ENCODE measurements at regions not wholly inside any gene's neighbourhood (a gene's known extent, or its start where the extent isn't known, plus 50 kb on each side); places are given as distances from the start of the nearest gene placed in this dataset.

GRCh38 chr5:8598356-8598755 is 729.4 kb downstream of the MTRR start:
- H3K9ac ChIP-seq (ENCODE audit: control insufficient read depth, insufficient read depth, low read length), result no peak overlapping the region
- no peak overlapping the region for H3K4me3 ChIP-seq
- in situ Hi-C loops (cut with MboI), result no loop called here
- H2AFZ ChIP-seq (ENCODE audit: control insufficient read depth, low read depth, low read length), result no peak overlapping the region
- WGBS (ENCODE audit: insufficient coverage, insufficient replicate concordance, low lambda C conversion rate, missing lambda C conversion rate), result 12% methylated on average over 3 of the region's 3 CpGs
- DNase-seq (ENCODE audit: low read depth, low spot score), result no peak
- no peaks in the 10 kb centered on the region for H3K4me1 ChIP-seq (ENCODE audit: control insufficient read depth, insufficient read depth, low read length)
- ChIA-PET POLR2A (no interaction called here), SMC1A (ENCODE audit: uncharacterized antibody, unreplicated experiment) (no interaction called here), CTCF (no interaction called here), RAD21 (ENCODE audit: unreplicated experiment) (no interaction called here)
- no peak overlapping the region for H3K4me2 ChIP-seq (ENCODE audit: control insufficient read depth, insufficient read depth)
- no peak for FAIRE-seq
- no peaks in the 10 kb centered on the region for H3K79me2 ChIP-seq (ENCODE audit: control insufficient read depth, insufficient read depth, low read length)
- BruUV-seq (replicated peaks), result no TSS peak
- TF ChIP-seq BCL3 (IDR thresholded peaks at IDR 0.05; ENCODE audit: borderline replicate concordance, insufficient read depth, low read depth, low read length, poor library complexity, severe bottlenecking) (no peak), USF1 (IDR thresholded peaks at IDR 0.05; ENCODE audit: borderline replicate concordance, extremely low read length, insufficient read depth, low read depth, low read length) (no peak), KLF5 (IDR thresholded peaks at IDR 0.05; ENCODE audit: partially characterized antibody) (no peak), TCF3 (IDR thresholded peaks at IDR 0.05; ENCODE audit: borderline replicate concordance, insufficient read depth, low read depth, low read length) (no peak), NFXL1 (IDR thresholded peaks at IDR 0.05; ENCODE audit: borderline replicate concordance) (no peak), MLLT1 (IDR thresholded peaks at IDR 0.05) (no peak), RB1 (IDR thresholded peaks at IDR 0.05; ENCODE audit: borderline replicate concordance) (no peak), CBX5 (IDR thresholded peaks at IDR 0.05; ENCODE audit: low read depth) (no peak), NBN (IDR thresholded peaks at IDR 0.05) (no peak), ATF7 (IDR thresholded peaks at IDR 0.05; ENCODE audit: low read depth) (no peak), EP300 (IDR thresholded peaks at IDR 0.05; ENCODE audit: borderline replicate concordance in 1 of 2, control insufficient read depth in 1 of 2, low read depth in 2 of 2, low read length in 2 of 2) (no peak), HCFC1 (IDR thresholded peaks at IDR 0.05; ENCODE audit: low read length) (no peak), IRF4 (IDR thresholded peaks at IDR 0.05; ENCODE audit: low read depth, low read length) (no peak), MTA2 (IDR thresholded peaks at IDR 0.05; ENCODE audit: low read depth) (no peak), TBL1XR1 (IDR thresholded peaks at IDR 0.05; ENCODE audit: low read depth, low read length) (no peak), HSF1 (IDR thresholded peaks at IDR 0.05; ENCODE audit: low read depth, low read length) (no peak), NR2C2 (IDR thresholded peaks at IDR 0.05; ENCODE audit: borderline replicate concordance, control insufficient read depth, insufficient read length, low read depth) (no peak)
- ATAC-seq, result no peak
- H3K9me3 ChIP-seq (replicated peaks; ENCODE audit: control insufficient read depth, insufficient read depth, low read length), result no peaks in the 10 kb centered on the region
- intact Hi-C loops (cut with micrococcal nuclease; ENCODE audit: unreplicated experiment), result no loop called here
- no peak overlapping the region for H3K27ac ChIP-seq (ENCODE audit: control insufficient read depth, insufficient read depth)
- H4K20me1 ChIP-seq (ENCODE audit: control insufficient read depth, insufficient read depth), result no peaks in the 10 kb centered on the region
- no peaks in the 10 kb centered on the region for H3K27me3 ChIP-seq (replicated peaks in 1 of 2; ENCODE audit: control insufficient read depth in 2 of 2, insufficient read depth in 2 of 2, low read length in 1 of 2)
- no peaks in the 10 kb centered on the region for H3K36me3 ChIP-seq (ENCODE audit: control insufficient read depth in 2 of 2, insufficient read depth in 2 of 2, low read length in 1 of 2)

Measured in GM12878 (cell line).